Colonic mucosa (tissue), 4 donors: ENCODE measurements at regions not wholly inside any gene's neighbourhood (a gene's known extent, or its start where the extent isn't known, plus 50 kb on each side); places are given as distances from the start of the nearest gene placed in this dataset.

Experiments
- DNase-seq: peaks from one replicate; pipeline ENCODE4 v3.0.0-alpha.2; 2020
- H3K27ac ChIP-seq: fragments of 200-600 bp; one replicate; pipeline ENCODE4 v1.8.0; 2021
- H3K27me3 ChIP-seq: fragments of 200-600 bp; one replicate; pipeline ENCODE4 v1.8.0; 2021
- H3K36me3 ChIP-seq: fragments of 200-600 bp; one replicate; pipeline ENCODE4 v1.8.0; 2021
- H3K4me1 ChIP-seq: fragments of 200-600 bp; one replicate; pipeline ENCODE4 v1.8.0; 2021; ENCODE audit warnings: mild to moderate bottlenecking
- H3K4me3 ChIP-seq: fragments of 200-600 bp; one replicate; pipeline ENCODE4 v1.8.0; 2021
- H3K9ac ChIP-seq, 2 donors: one replicate each; pipeline ENCODE4 v1.7.0; 2013; ENCODE audit warnings: control low read depth in 2 of 2, low read depth in 2 of 2, low read length in 2 of 2
- H3K9me3 ChIP-seq: fragments of 200-600 bp; one replicate; pipeline ENCODE4 v1.8.0; 2021
- CTCF ChIP-seq: fragments of 200-600 bp; IDR thresholded peaks from one replicate; pipeline ENCODE4 v1.8.0; 2022; ENCODE audit warnings: antibody characterized with exemption, mild to moderate bottlenecking
- intact Hi-C: fragments of 100-400 bp; cut with DNase I; formaldehyde crosslinking; loops from one replicate; pipeline ENCODE4 v1.14.1; 2022
- donor health status: healthy.
- donor health status: DM: no; HTN: no; CAD: no.
- donor health status: DM: no; HTN: no; CAD: no.

GRCh38 chr9:7984203-7984602, 184.6 kb upstream of the DMAC1 start:
- Histone ChIP-seq H3K4me1 (no peaks in the 10 kb centered on the region), H3K9me3 (no peaks in the 10 kb centered on the region), H3K27ac (no peak overlapping the region), H3K4me3 (no peak overlapping the region), H3K9ac (no peak overlapping the region), H3K27me3 (no peaks in the 10 kb centered on the region), H3K36me3 (no peaks in the 10 kb centered on the region)
- no peak for DNase-seq
- intact Hi-C loops, result no loop called here
- TF ChIP-seq CTCF, result no peak

GRCh38 chr9:7983490-7983889, 183.9 kb upstream of the DMAC1 start:
- no peak for DNase-seq
- no peaks in the 10 kb centered on the region for H3K27me3 ChIP-seq
- peak overlapping the region; percentile 30 for H3K27ac ChIP-seq
- no peaks in the 10 kb centered on the region for H3K36me3 ChIP-seq
- no peaks in the 10 kb centered on the region for H3K4me1 ChIP-seq
- no peaks in the 10 kb centered on the region for H3K9me3 ChIP-seq
- H3K4me3 ChIP-seq, result no peak overlapping the region
- H3K9ac ChIP-seq, result no peak overlapping the region
- intact Hi-C loops, result no loop called here
- no peak for TF ChIP-seq CTCF

GRCh38 chr9:7982907-7983306, 183.3 kb upstream of the DMAC1 start:
- DNase-seq, result no peak
- intact Hi-C loops, result no loop called here
- H3K27ac ChIP-seq, result peak overlapping the region; percentile 30
- H3K27me3 ChIP-seq, result no peaks in the 10 kb centered on the region
- H3K4me1 ChIP-seq, result no peaks in the 10 kb centered on the region
- no peaks in the 10 kb centered on the region for H3K36me3 ChIP-seq
- TF ChIP-seq CTCF, result no peak
- H3K9me3 ChIP-seq, result no peaks in the 10 kb centered on the region
- no peak overlapping the region for H3K9ac ChIP-seq
- H3K4me3 ChIP-seq, result no peak overlapping the region

GRCh38 chr9:7980691-7981289, 181.2 kb upstream of the DMAC1 start:
- intact Hi-C loops, result no loop called here
- no peaks in the 10 kb centered on the region for H3K36me3 ChIP-seq
- no peaks in the 10 kb centered on the region for H3K9me3 ChIP-seq
- no peak for TF ChIP-seq CTCF
- no peak overlapping the region for H3K27ac ChIP-seq
- H3K4me1 ChIP-seq, result no peaks in the 10 kb centered on the region
- no peak for DNase-seq
- H3K27me3 ChIP-seq, result no peaks in the 10 kb centered on the region
- H3K4me3 ChIP-seq, result no peak overlapping the region
- H3K9ac ChIP-seq, result no peak overlapping the region

GRCh38 chr9:7980041-7980440, 180.5 kb upstream of the DMAC1 start:
- no peak for TF ChIP-seq CTCF
- Histone ChIP-seq H3K36me3 (no peaks in the 10 kb centered on the region), H3K4me1 (no peaks in the 10 kb centered on the region), H3K4me3 (no peak overlapping the region), H3K9me3 (no peaks in the 10 kb centered on the region), H3K27me3 (no peaks in the 10 kb centered on the region), H3K27ac (no peak overlapping the region), H3K9ac (no peak overlapping the region)
- intact Hi-C loops, result no loop called here
- DNase-seq, result no peak
